Peyer's patch (tissue), 4 donors: ENCODE measurements at regions not wholly inside any gene's neighbourhood (a gene's known extent, or its start where the extent isn't known, plus 50 kb on each side); places are given as distances from the start of the nearest gene placed in this dataset.

ENCODE experiments used
- POLR2A ChIP-seq, 2 donors: fragments of 450-650 bp; IDR thresholded peaks; one replicate each; pipeline ENCODE4 v1.5.1; 2017; ENCODE audit warnings: antibody characterized with exemption in 2 of 2, mild to moderate bottlenecking in 2 of 2, moderate library complexity in 2 of 2
- TF ChIP-seq, protein P1 (sequence below), 6 experiments: fragments of 450-650 bp in 4 of 6; fragments of 200-600 bp in 2 of 6; sonication (generic) in 1 of 6; IDR thresholded peaks; one replicate each; pipeline ENCODE4 v1.5.1; 2017 to 2019; ENCODE audit warnings: antibody characterized with exemption in 6 of 6, mild to moderate bottlenecking in 3 of 6, moderate library complexity in 1 of 6

DNA sequence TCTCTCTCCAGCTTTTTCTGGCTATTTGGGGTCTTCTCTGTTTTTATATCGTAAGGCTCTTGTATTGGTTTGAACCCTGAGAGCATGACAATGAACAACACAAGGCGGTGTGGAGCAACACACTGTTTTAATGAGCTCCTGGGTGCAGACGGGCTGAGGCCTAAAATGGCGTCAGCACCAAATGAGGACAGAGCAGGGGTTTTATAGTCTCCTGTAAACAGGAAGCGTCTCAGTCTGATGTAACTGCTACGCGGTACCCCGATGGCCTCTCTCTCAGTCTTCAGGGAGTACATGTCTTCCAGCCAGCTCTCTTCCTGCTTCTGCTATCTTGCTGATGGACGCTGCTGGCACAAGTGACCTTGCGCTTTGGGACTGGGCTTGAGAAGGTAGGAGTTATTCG lies 95.9 kb upstream of the CCDC71L start:
- TF ChIP-seq, protein P1, sequence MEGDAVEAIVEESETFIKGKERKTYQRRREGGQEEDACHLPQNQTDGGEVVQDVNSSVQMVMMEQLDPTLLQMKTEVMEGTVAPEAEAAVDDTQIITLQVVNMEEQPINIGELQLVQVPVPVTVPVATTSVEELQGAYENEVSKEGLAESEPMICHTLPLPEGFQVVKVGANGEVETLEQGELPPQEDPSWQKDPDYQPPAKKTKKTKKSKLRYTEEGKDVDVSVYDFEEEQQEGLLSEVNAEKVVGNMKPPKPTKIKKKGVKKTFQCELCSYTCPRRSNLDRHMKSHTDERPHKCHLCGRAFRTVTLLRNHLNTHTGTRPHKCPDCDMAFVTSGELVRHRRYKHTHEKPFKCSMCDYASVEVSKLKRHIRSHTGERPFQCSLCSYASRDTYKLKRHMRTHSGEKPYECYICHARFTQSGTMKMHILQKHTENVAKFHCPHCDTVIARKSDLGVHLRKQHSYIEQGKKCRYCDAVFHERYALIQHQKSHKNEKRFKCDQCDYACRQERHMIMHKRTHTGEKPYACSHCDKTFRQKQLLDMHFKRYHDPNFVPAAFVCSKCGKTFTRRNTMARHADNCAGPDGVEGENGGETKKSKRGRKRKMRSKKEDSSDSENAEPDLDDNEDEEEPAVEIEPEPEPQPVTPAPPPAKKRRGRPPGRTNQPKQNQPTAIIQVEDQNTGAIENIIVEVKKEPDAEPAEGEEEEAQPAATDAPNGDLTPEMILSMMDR (IDR thresholded peaks at IDR 0.05), result no peak
- no peak for TF ChIP-seq POLR2A (IDR thresholded peaks at IDR 0.05)
